Activated naive CD4-positive, alpha-beta T cell treated with anti-CD3 and anti-CD28 coated beads, Interleukin-2, amount 50 U/mL, for 72 hours (primary cell): ENCODE measurements at regions not wholly inside any gene's neighbourhood (a gene's known extent, or its start where the extent isn't known, plus 50 kb on each side); places are given as distances from the start of the nearest gene placed in this dataset.
"Not testable (repeated sequence)": the region's sequence is repeated elsewhere in the genome, so short reads cannot be mapped to it uniquely, and the experiment has no call there.

Experiments
- ATAC-seq, 2 donors: fragments of 150-1000 bp; cut with Tn5 transposase; 2 replicates each; pipeline ENCODE4 v1.10.0; 2021; ENCODE audit warnings: mild to moderate bottlenecking in 2 of 2, moderate library complexity in 2 of 2
- DNase-seq, 2 donors: peaks; one replicate each; pipeline ENCODE4 v3.0.0; 2021 to 2022; ENCODE audit warnings: low spot score in 2 of 2
- H3K27ac Mint-ChIP-seq, 2 donors: one replicate each; pipeline ENCODE4 v1.8.0; 2022; ENCODE audit warnings: mild to moderate bottlenecking in 2 of 2, mixed read lengths in 2 of 2
- H3K36me3 Mint-ChIP-seq, 2 donors: one replicate each; pipeline ENCODE4 v1.8.0; 2022; ENCODE audit warnings: mixed read lengths in 2 of 2
- H3K9me3 Mint-ChIP-seq, 2 donors: one replicate each; pipeline ENCODE4 v1.8.0; 2022; ENCODE audit warnings: mixed read lengths in 2 of 2

DNA sequence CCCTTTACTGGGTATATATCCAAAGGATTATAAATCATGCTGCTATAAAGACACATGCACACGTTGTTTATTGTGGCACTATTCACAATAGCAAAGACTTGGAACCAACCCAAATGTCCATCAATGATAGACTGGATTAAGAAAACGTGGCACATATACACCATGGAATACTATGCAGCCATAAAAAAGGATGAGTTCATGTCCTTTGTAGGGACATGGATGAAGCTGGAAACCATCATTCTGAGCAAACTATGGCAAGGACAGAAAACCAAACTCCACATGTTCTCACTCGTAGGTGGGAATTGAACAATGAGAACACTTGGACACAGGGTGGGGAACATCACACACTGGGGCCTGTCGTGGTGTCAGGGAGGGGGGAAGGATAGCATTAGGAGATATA, 59.2 kb downstream of the CXorf49B start:
- not testable (repeated sequence) for DNase-seq, H3K36me3 Mint-ChIP-seq, H3K27ac Mint-ChIP-seq, H3K9me3 Mint-ChIP-seq, ATAC-seq

DNA sequence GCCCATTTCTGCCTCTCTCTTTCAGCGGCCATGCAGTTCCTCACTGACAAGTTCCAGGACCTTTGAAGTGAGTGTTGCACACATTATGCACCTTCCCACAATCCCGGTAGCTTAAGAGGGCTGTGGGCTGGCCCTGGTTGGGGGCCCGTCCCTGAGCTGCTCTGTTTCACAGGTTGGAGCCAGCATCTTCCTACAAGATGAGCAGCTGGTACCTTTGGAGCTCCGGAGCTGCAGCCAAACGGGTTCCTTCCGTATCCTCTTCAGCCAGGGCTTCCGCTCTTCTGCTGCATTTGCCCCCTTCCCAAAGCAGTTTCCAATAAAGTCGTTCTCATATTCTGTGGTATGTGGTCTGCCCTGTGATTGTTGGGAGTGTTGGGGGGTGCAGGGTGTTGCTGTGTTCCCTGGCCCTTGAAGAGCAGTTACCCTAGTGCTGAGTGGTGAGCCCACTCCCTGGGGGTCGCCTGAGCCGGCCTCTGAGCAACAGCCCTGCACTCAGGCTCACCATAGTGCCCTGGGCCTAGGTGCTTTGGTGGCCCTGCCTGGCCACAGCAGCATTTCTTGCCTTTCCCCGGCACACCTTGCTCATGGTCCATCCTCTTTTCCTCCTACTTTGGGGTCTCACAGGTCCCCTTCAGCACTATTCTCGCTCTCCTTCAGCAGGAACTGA, 60.4 kb downstream of the CXorf49B start:
- H3K27ac Mint-ChIP-seq = no peak overlapping the region
- ATAC-seq (no peak), DNase-seq (no peak)
- H3K9me3 Mint-ChIP-seq = no peaks in the 10 kb centered on the region
- H3K36me3 Mint-ChIP-seq = no peaks in the 10 kb centered on the region

DNA sequence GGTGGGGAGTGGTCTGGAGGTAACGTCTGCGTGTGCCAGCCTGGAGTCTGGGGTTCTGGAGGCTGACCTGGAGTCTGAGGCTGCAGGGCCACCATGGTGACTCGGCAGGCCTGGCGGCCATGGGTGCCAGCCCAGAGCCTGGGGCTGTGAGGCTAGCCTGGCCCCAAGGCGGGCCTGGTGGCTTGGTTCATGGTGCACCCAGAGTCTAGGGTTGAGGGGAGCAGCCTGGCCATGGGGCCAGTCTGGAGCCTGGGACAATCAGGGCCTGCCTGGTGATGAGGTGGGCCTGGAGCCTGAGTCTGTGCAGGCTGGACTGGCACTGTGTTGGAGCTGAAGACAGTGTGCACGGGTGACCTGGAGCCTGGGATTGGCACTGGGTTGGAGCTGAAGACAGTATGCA, 64.9 kb downstream of the CXorf49B start:
- no peak for ATAC-seq
- peaks cover 0 to 18% of the 10 kb centered on the region in 2 donors for H3K36me3 Mint-ChIP-seq

DNA sequence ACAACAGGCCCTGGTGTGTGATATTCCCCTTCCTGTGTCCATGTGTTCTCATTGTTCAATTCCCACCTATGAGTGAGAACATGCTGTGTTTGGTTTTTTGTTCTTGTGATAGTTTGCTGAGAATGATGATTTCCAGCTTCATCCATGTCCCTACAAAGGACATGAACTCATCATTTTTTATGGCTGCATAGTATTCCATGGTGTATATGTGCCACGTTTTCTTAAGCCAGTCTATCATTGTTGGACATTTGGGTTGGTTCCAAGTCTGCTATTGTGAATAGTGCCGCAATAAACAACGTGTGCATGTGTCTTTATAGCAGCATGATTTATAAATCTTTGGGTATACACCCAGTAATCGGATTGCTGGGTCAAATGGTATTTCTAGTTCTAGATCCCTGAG, 72.6 kb upstream of the NHSL2 start:
- not testable (repeated sequence) for DNase-seq, H3K9me3 Mint-ChIP-seq, ATAC-seq, H3K36me3 Mint-ChIP-seq, H3K27ac Mint-ChIP-seq

More for the DNA sequence above, 64.9 kb downstream of the CXorf49B start:
- peaks cover 7% of the 10 kb centered on the region in 2 donors for H3K9me3 Mint-ChIP-seq
- H3K27ac Mint-ChIP-seq = no peak overlapping the region
- DNase-seq = no peak

DNA sequence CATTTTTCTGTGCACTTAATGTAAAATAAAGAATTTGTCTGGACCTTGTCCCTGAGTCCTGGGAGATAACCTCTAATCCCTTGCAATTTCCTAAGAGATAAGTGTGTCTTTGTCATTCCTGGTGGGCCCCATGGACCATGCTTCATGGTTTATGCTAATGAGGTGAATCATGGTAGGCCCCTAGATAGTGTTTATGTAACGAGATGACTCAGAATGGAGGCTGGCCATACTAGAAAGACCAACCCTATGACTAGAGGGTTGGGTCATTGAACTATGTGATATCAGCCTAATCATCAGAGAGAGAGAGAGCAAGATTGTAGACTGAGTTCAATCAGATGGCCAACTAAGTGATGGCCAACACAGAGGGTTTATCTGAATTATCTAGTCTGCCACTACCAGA, 64.2 kb upstream of the NHSL2 start:
- no peaks in the 10 kb centered on the region for H3K36me3 Mint-ChIP-seq
- H3K27ac Mint-ChIP-seq = no peak overlapping the region
- ATAC-seq (no peak), DNase-seq (no peak)
- no peaks in the 10 kb centered on the region for H3K9me3 Mint-ChIP-seq

DNA sequence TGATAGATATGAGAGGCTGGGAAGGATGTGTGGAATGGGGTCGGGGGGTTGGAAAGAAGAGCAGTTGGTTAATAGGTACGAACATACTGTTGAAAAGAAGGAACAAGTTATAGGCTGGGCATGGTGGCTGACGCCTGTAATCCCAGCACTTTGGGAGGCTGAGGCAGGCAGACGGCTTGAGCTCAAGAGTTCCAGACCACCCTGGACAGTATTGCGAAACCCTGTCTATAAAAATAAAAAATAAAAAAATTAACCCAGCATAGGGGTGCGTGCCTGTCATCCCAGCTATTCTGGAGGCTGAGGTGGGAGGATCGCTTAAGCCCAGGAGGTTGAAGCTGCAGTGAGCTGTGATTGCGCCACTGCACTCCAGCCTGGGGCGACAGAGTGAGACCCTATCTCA, 58.5 kb upstream of the NHSL2 start:
- no peak for DNase-seq
- H3K9me3 Mint-ChIP-seq = no peaks in the 10 kb centered on the region
- ATAC-seq = no peak
- no peaks in the 10 kb centered on the region for H3K36me3 Mint-ChIP-seq
- H3K27ac Mint-ChIP-seq = no peak overlapping the region

DNA sequence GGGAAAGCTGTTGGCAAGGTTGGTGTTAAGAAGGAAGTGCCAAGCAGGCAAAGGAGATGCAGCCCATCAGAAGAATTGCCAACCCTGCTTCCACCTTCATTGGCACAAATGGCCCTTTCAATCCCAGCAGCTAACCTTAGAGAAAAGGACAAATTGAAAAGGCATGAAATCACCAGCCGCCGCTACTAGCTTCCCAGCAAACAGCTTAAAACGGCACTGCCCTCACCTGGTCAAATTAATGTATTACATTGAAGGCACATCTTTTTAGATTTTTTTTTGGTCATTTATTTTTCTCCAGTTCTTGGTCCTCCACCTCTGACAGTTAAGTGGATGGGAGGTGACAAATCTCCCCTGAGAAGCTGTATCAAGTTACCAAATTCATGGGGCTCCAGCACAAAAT, 51.0 kb upstream of the NHSL2 start:
- Mint-ChIP-seq H3K9me3 (no peaks in the 10 kb centered on the region), H3K27ac (no peak overlapping the region), H3K36me3 (no peaks in the 10 kb centered on the region)
- peak in 1 of 2 donors; percentile 27 for DNase-seq
- ATAC-seq = no peak
